ENCODE measurements at regions not wholly inside any gene's neighbourhood (a gene's known extent, or its start where the extent isn't known, plus 50 kb on each side); places are given as distances from the start of the nearest gene placed in this dataset.

GRCh38 chr15:92803852-92804609, 96.1 kb upstream of the CHD2 start (continued):
- no peak; the same call in 1 of the 2 replicates for TF ChIP-seq ZNF841 (CRISPR knock-in tag; IDR thresholded peaks at IDR 0.05; ENCODE audit: borderline replicate concordance)
- no peak for TF ChIP-seq PLRG1 (conservative IDR thresholded peaks at IDR 0.05)
- no peak for TF ChIP-seq EZH2 (conservative IDR thresholded peaks at IDR 0.05; ENCODE audit: low read depth, low read length)
- TF ChIP-seq ZSCAN9 (CRISPR knock-in tag; IDR thresholded peaks at IDR 0.05; ENCODE audit: borderline replicate concordance) = peak; percentile 80
- no peak for TF ChIP-seq ZNF557 (CRISPR knock-in tag; IDR thresholded peaks at IDR 0.05)
- no peak for TF ChIP-seq ZNF550 (CRISPR knock-in tag; IDR thresholded peaks at IDR 0.05; ENCODE audit: borderline replicate concordance)
- TF ChIP-seq ATF2 (CRISPR knock-in tag; IDR thresholded peaks at IDR 0.05) = peak; percentile 94
- no peak for TF ChIP-seq TEAD2 (CRISPR knock-in tag; IDR thresholded peaks at IDR 0.05)
- TF ChIP-seq ARID3A (IDR thresholded peaks at IDR 0.05; ENCODE audit: low read depth, low read length) = peak; percentile 74
- peak; percentile 64; the same call in 1 of the 2 replicates for TF ChIP-seq MAX (IDR thresholded peaks at IDR 0.05)
- peak; percentile 80 for TF ChIP-seq MED8 (CRISPR knock-in tag; IDR thresholded peaks at IDR 0.05; ENCODE audit: insufficient replicate concordance)
- no peak for TF ChIP-seq PREB (CRISPR knock-in tag; IDR thresholded peaks at IDR 0.05)
- no peak for TF ChIP-seq ETS1 (CRISPR knock-in tag; IDR thresholded peaks at IDR 0.05)
- TF ChIP-seq TBX2 (CRISPR knock-in tag; IDR thresholded peaks at IDR 0.05; ENCODE audit: borderline replicate concordance) = peak; percentile 98
- TF ChIP-seq TRIM22 (IDR thresholded peaks at IDR 0.05) = no peak
- no peak for TF ChIP-seq ZNF713 (CRISPR knock-in tag; IDR thresholded peaks at IDR 0.05)
- peak; percentile 97 for TF ChIP-seq FOSL1 (CRISPR knock-in tag; IDR thresholded peaks at IDR 0.05; ENCODE audit: borderline replicate concordance)
- TF ChIP-seq ZNF280D (CRISPR knock-in tag; IDR thresholded peaks at IDR 0.05) = peak; percentile 87
- TF ChIP-seq NFE2 (CRISPR knock-in tag; IDR thresholded peaks at IDR 0.05) = peak; percentile 88
- TF ChIP-seq ZFP82 (CRISPR knock-in tag; IDR thresholded peaks at IDR 0.05; ENCODE audit: borderline replicate concordance) = no peak
